Subcutaneous abdominal adipose tissue (tissue), 5 donors: ENCODE measurements at regions not wholly inside any gene's neighbourhood (a gene's known extent, or its start where the extent isn't known, plus 50 kb on each side); places are given as distances from the start of the nearest gene placed in this dataset.

Experiments used
- H3K27ac ChIP-seq: one replicate; pipeline ENCODE4 v1.7.0; 2013; ENCODE audit warnings: low read depth, mild to moderate bottlenecking, inconsistent platforms, low read length, moderate library complexity
- H3K27me3 ChIP-seq, 5 donors: one replicate each; pipeline ENCODE4 v1.7.0; 2013; ENCODE audit warnings: low read length in 5 of 5, inconsistent platforms in 1 of 5; ENCODE audit not compliant: control insufficient read depth in 5 of 5, insufficient read depth in 4 of 5
- H3K36me3 ChIP-seq, 5 donors: one replicate each; pipeline ENCODE4 v1.7.0; 2013; ENCODE audit warnings: low read length in 5 of 5; ENCODE audit not compliant: control insufficient read depth in 5 of 5, insufficient read depth in 5 of 5
- H3K4me1 ChIP-seq, 5 donors: one replicate each; pipeline ENCODE4 v1.7.0; 2013; ENCODE audit warnings: low read length in 5 of 5, mild to moderate bottlenecking in 3 of 5, moderate library complexity in 1 of 5; ENCODE audit not compliant: control insufficient read depth in 5 of 5, insufficient read depth in 5 of 5
- H3K4me3 ChIP-seq, 5 donors: one replicate each; pipeline ENCODE4 v1.7.0; 2013; ENCODE audit warnings: low read length in 5 of 5, low read depth in 1 of 5
- H3K9ac ChIP-seq, 5 donors: one replicate each; pipeline ENCODE4 v1.7.0; 2013; ENCODE audit warnings: low read length in 5 of 5, mild to moderate bottlenecking in 4 of 5, moderate library complexity in 3 of 5
- H3K9me3 ChIP-seq, 5 donors: one replicate each; pipeline ENCODE4 v1.7.0; 2013; ENCODE audit warnings: low read length in 5 of 5; ENCODE audit not compliant: control insufficient read depth in 5 of 5
- donor health status: healthy.
- donor health status: healthy.
- donor health status: healthy.
- donor health status: healthy.
- donor health status: healthy.

DNA sequence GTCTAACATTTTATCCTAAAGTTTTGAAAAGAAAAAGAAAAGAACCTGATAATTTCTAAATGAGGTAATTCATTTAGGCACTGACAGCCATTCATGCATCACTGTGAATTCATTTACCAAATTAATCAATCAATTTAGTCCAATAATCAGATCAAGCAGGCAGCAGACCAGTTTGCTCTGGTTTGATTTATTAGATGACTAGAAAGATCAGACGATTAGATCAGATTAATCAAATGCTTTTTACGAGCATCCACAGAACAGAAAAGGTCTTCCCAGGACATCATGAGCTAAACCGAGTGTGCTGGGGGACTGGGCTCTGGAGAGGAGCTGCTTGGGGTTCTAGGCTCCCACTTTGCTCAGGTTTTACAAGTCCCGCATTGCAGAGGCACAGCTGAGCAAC is 226.5 kb upstream of the MYO3A start:
- no peaks in the 10 kb centered on the region for H3K4me1 ChIP-seq
- no peaks in the 10 kb centered on the region for H3K27me3 ChIP-seq
- no peaks in the 10 kb centered on the region for H3K36me3 ChIP-seq
- no peak overlapping the region for H3K27ac ChIP-seq
- no peak overlapping the region for H3K4me3 ChIP-seq
- H3K9ac ChIP-seq = no peak overlapping the region
- H3K9me3 ChIP-seq = no peaks in the 10 kb centered on the region

DNA sequence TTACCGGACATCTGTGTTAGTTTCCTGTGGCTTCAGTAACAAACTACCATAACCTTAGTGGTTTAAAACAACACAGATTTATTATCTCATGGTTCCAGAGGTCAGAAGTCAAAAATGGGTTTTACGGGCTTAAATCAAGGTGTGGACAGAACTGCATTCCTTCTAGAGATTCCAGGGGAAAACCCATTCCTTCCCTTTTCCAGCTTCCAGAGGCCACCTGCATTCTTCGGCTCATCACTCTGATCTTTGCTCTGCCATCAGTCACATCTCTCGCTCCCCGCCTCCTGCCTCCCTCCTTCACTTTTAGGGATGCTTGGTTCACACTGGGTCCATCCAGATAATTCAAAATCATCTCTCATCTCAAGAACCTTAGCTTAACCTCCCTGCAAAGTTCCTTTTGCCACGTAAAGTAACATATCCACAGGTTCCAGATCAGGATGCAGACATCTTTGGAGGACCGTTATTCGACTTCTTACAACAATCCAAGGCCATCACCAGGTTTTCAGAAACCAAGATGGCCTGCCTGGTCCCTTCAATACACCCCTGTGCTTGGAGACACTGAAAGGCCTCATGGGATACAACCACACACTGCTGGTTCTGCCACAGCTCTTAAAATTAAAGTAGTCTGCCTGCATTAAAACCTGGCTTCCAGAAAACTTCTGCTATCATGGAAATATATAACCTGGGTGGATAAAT is 225.9 kb upstream of the MYO3A start:
- H3K9ac ChIP-seq = no peak overlapping the region
- H3K9me3 ChIP-seq = no peaks in the 10 kb centered on the region
- no peaks in the 10 kb centered on the region for H3K27me3 ChIP-seq
- H3K27ac ChIP-seq = no peak overlapping the region
- no peaks in the 10 kb centered on the region for H3K4me1 ChIP-seq
- no peaks in the 10 kb centered on the region for H3K36me3 ChIP-seq
- no peak overlapping the region for H3K4me3 ChIP-seq

DNA sequence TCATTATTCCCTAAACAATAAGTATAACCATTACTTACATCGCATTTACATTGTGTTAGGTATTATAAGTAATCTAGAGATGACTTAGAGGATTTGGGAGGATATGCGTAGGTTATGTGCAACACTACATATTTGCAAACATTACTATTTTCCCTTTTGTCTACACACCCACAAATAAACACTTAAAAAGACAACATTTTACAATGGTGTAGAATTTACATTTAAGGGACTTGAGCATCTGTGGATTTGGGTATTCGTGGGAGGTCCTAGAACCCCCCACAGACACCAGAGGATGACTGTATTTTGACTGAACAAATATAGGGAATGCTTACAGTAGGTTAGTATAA is 220.2 kb upstream of the MYO3A start:
- Histone ChIP-seq H3K9me3 (no peaks in the 10 kb centered on the region), H3K4me1 (no peaks in the 10 kb centered on the region), H3K36me3 (no peaks in the 10 kb centered on the region), H3K27ac (no peak overlapping the region), H3K9ac (no peak overlapping the region), H3K4me3 (no peak overlapping the region), H3K27me3 (no peaks in the 10 kb centered on the region)

DNA sequence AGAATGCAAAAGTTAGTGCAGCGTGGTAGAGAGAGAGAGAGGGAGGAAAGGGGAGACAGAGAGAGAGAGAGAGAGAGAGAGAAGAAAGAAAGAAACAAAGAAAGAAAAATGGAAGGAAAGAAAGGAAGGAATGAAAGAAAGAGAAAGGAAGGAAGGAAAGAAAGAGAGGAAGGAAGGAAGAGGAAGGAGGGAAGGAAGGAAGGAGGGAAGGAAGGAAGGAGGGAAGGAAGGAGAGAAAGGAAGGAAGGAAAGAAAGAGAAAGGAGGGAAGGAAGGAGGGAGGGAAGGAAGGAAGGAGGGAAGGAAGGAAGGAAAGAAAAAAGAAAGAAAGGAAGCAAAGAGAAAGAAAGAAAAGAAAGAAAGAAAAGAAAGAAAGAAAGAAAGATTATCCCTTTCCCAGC is 209.8 kb upstream of the MYO3A start:
- Histone ChIP-seq H3K27me3 (no peaks in the 10 kb centered on the region), H3K36me3 (no peaks in the 10 kb centered on the region), H3K9me3 (no peaks in the 10 kb centered on the region), H3K9ac (no peak overlapping the region), H3K4me1 (no peaks in the 10 kb centered on the region), H3K27ac (no peak overlapping the region), H3K4me3 (no peak overlapping the region)

DNA sequence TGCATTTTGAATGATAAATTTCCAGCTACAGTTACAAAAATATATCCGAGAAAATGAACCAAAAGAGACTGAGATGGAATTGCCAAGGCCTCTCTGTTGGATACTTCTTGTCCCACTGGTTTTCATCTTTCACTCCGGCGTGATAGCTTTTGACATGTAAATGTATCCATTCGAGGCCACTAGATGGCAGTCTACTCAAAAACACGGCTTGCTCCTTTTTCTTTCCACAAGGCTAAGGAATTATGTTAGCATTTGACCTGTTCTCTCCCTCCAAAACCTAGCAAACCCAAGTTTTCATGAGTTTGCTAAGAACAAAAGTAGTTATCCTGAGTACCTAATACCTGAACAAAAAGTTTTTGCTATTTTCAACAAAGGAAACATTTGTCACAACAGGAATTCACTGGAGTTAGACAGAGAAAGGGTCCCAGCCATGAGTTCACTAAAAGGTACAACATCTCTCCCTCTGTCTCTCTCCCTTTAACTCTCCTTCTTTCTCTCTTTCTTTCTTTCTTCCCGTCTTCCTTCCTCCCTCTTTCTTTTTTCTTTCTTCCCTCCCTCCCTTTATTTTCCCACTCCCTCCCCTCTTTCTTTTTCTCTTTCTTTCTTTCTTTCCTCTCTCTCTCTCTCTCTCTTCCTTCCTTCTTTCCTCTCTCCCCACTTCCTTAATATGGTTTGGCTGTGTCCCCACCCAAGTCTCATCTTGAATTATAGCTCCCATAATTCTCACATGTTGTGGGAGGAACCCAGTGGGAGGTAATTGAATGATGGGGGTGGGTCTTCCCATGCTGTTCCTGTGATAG is 207.9 kb upstream of the MYO3A start:
- no peak overlapping the region for H3K9ac ChIP-seq
- no peaks in the 10 kb centered on the region for H3K36me3 ChIP-seq
- no peak overlapping the region for H3K27ac ChIP-seq
- H3K27me3 ChIP-seq = no peaks in the 10 kb centered on the region
- H3K9me3 ChIP-seq = no peaks in the 10 kb centered on the region
- no peak overlapping the region for H3K4me3 ChIP-seq
- H3K4me1 ChIP-seq = no peaks in the 10 kb centered on the region

DNA sequence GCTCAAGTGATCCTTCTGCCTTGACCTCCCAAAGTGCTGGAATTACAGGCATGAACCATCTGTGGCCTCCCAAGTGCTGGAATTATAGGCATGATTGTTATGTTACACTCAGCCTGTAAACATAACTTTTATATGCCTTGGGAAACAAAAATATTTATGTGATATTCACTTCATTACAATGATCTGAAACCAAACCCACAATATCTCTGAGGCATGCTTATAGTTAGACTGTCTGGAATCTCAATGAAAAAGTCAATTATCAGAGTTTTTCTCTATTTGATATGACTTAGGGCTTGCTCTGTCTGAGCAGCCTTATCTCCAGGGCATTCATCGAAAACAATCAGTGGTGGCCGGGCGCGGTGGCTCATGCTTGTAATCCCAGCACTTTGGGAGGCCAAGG is 195.3 kb upstream of the MYO3A start:
- H3K4me1 ChIP-seq = no peaks in the 10 kb centered on the region
- no peaks in the 10 kb centered on the region for H3K9me3 ChIP-seq
- H3K4me3 ChIP-seq = no peak overlapping the region
- H3K27me3 ChIP-seq = no peaks in the 10 kb centered on the region
- H3K9ac ChIP-seq = no peak overlapping the region
- H3K27ac ChIP-seq = no peak overlapping the region
- no peaks in the 10 kb centered on the region for H3K36me3 ChIP-seq

DNA sequence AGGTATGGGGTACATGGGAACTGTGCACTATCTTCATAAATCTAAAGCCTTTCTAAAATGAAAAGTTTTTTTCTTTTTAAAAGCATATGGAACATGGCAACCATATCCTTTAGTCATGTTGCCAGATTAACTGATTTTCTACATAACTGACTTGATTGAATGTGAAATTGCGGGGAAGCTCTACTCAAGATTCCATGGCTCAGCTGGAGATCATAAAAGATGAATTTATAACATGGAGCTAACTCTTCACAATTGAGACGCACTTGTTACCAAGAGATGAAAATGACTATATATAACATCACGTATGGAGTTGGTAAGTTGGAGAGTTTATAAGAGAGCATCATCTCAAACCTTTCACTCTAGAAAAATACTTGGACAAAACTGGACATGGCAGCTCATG is 190.2 kb upstream of the MYO3A start:
- Histone ChIP-seq H3K4me3 (no peak overlapping the region), H3K9ac (no peak overlapping the region), H3K27me3 (no peaks in the 10 kb centered on the region), H3K9me3 (no peaks in the 10 kb centered on the region), H3K27ac (no peak overlapping the region), H3K4me1 (peaks cover 0 to 3% (median 0%) of the 10 kb centered on the region in 5 donors), H3K36me3 (no peaks in the 10 kb centered on the region)

DNA sequence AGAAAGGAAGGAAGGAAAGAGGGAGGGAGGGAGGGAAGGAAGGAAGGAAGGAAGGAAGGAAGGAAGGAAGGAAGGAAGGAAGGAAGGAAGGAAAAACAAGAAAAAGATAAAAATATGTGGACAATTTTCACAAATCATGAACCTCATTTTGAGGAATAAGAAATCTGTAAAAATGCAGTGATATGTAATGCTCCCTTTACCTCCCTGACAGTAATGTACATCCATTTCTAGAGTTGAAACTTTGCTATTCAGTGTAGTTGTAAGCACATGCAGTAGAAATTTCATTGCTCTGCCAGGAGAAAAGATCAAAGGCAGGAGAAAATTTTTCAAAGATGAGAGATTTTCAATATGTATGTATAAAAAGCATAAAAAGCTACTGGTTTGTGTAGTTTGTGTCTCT is 189.5 kb upstream of the MYO3A start:
- Histone ChIP-seq H3K4me1 (peaks cover 0 to 3% (median 0%) of the 10 kb centered on the region in 5 donors), H3K27ac (no peak overlapping the region), H3K36me3 (no peaks in the 10 kb centered on the region), H3K4me3 (no peak overlapping the region), H3K9me3 (no peaks in the 10 kb centered on the region), H3K27me3 (no peaks in the 10 kb centered on the region), H3K9ac (no peak overlapping the region)

DNA sequence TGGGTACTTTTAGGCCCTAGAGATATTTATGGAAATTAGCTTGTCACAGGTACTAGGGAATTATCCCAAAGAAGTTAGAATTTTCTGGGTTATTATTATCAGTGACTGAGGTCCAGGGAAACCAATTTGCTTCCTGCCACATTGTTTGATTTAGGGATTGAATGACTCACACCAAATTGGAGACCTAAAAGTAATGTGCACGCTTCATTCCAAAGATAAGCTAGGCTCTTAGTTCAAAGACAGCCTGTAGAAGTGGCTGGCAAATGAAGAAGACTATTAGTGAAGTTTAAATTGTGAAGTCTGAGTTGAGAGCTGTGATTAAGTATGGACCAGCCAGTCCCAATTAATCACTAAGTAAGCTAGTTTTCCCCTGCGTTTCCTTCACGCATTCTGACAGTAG is 188.1 kb upstream of the MYO3A start:
- no peak overlapping the region for H3K9ac ChIP-seq
- H3K4me3 ChIP-seq = no peak overlapping the region
- H3K27me3 ChIP-seq = no peaks in the 10 kb centered on the region
- H3K27ac ChIP-seq = no peak overlapping the region
- H3K9me3 ChIP-seq = no peaks in the 10 kb centered on the region
- peaks cover 0 to 3% (median 0%) of the 10 kb centered on the region in 5 donors for H3K4me1 ChIP-seq
- no peaks in the 10 kb centered on the region for H3K36me3 ChIP-seq

DNA sequence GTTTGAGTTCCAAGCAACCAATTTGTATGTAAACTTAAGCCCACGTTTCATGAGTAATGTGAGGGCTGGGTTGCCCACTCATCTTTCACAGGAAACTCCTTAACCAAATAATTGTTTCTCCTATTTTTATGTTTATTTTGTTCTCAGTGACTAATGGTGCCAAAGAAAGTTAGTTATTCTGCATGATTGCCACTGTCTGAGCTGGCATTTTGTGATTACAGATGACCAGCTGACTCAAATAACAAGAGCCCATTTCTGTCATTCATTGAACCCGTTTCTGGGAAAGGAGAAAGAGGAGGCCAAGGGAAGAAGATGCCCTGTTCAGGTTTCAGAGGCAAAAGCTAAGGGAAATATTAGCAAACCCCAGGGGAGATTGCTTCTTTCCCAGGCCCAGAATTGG is 186.9 kb upstream of the MYO3A start:
- Histone ChIP-seq H3K9ac (no peak overlapping the region), H3K27ac (no peak overlapping the region), H3K4me1 (peaks cover 0 to 3% (median 0%) of the 10 kb centered on the region in 5 donors), H3K9me3 (no peaks in the 10 kb centered on the region), H3K27me3 (no peaks in the 10 kb centered on the region), H3K4me3 (no peak overlapping the region), H3K36me3 (no peaks in the 10 kb centered on the region)
